Natural killer cell (primary cell): ENCODE measurements at regions not wholly inside any gene's neighbourhood (a gene's known extent, or its start where the extent isn't known, plus 50 kb on each side); places are given as distances from the start of the nearest gene placed in this dataset.

ENCODE experiments used
- ATAC-seq, 3 donors: fragments of 150-1000 bp in 2 of 3; fragments of 200-7000 bp in 1 of 3; cut with Tn5 transposase; 1 replicate in 1 of 3; 2 replicates in 2 of 3; pipeline ENCODE4 v1.10.0; 2021; ENCODE audit warnings: mild to moderate bottlenecking in 2 of 3, moderate library complexity in 2 of 3
- DNase-seq, 2 donors: peaks; one replicate each; pipeline versions ENCODE4 v3.0.0 to v3.0.0-alpha.2; 2013 to 2021; ENCODE audit warnings: mixed read lengths in 1 of 2
- H3K27ac ChIP-seq: one replicate; pipeline ENCODE4 v1.5.1; 2013; ENCODE audit warnings: mild to moderate bottlenecking, low read length
- H3K27me3 ChIP-seq: one replicate; pipeline ENCODE4 v1.6.1; 2013; ENCODE audit warnings: low read length; ENCODE audit not compliant: control insufficient read depth, insufficient read depth
- H3K36me3 ChIP-seq: one replicate; pipeline ENCODE4 v1.6.1; 2013; ENCODE audit warnings: low read length; ENCODE audit not compliant: control insufficient read depth, insufficient read depth
- H3K4me1 ChIP-seq: one replicate; pipeline ENCODE4 v1.6.1; 2013; ENCODE audit warnings: low read length; ENCODE audit not compliant: control insufficient read depth, insufficient read depth
- H3K4me3 ChIP-seq: one replicate; pipeline ENCODE4 v1.5.1; 2013; ENCODE audit warnings: low read length
- H3K9me3 ChIP-seq: one replicate; pipeline ENCODE4 v1.6.1; 2013; ENCODE audit warnings: low read length; ENCODE audit not compliant: control insufficient read depth, insufficient read depth
- H3K27ac Mint-ChIP-seq, 2 donors: one replicate each; pipeline ENCODE4 v1.8.0; 2022; ENCODE audit warnings: mild to moderate bottlenecking in 2 of 2, mixed read lengths in 2 of 2, moderate library complexity in 1 of 2
- H3K27me3 Mint-ChIP-seq, 2 donors: one replicate each; pipeline ENCODE4 v1.8.0; 2022; ENCODE audit warnings: low read depth in 2 of 2, mixed read lengths in 2 of 2
- H3K36me3 Mint-ChIP-seq: one replicate; pipeline ENCODE4 v1.8.0; 2022; ENCODE audit warnings: mixed read lengths
- H3K4me1 Mint-ChIP-seq, 2 donors: one replicate each; pipeline ENCODE4 v1.8.0; 2022; ENCODE audit warnings: mixed read lengths in 2 of 2
- H3K4me3 Mint-ChIP-seq: one replicate; pipeline ENCODE4 v1.8.0; 2022; ENCODE audit warnings: mild to moderate bottlenecking, moderate library complexity, mixed read lengths
- H3K9me3 Mint-ChIP-seq, 2 donors: one replicate each; pipeline ENCODE4 v1.8.0; 2022; ENCODE audit warnings: mixed read lengths in 2 of 2
- CTCF ChIP-seq: fragments of 200-600 bp; IDR thresholded peaks from one replicate; pipeline ENCODE4 v1.8.0; 2022; ENCODE audit warnings: antibody characterized with exemption
- WGBS: methylation state at CpG from one replicate; pipeline ENCODE4 v1.1.7; 2013; ENCODE audit warnings: missing lambda C conversion rate; ENCODE audit not compliant: insufficient coverage; 5-methylcytosine and 5-hydroxymethylcytosine counted together
- intact Hi-C: fragments of 100-400 bp; cut with micrococcal nuclease; formaldehyde crosslinking; loops from one replicate; pipeline ENCODE4 v1.14.2; 2022

DNA sequence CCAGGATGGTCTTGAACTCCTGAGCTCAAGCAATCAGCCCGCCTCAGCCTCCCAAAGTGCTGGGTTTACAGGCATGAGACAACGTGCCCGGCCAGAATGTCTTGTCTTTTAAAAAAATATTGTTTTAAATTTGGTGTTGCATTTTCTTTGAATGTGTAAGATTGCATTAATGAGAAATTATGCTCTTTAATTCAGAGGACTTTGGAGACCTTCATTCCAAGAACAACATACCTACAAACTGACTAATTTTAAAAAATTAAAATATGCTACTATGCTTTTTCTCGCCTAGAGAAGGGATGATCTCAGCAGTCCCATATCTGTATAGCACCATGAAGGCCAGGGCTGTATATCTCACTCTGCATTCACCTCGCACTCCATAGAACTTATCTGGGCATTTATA, 204.3 kb upstream of the SLC7A11 start:
- WGBS, result 92% methylated on average over 4 of the region's 5 CpGs
- no peaks in the 10 kb centered on the region for H3K4me1 ChIP-seq
- Mint-ChIP-seq H3K4me1 (no peaks in the 10 kb centered on the region), H3K36me3 (no peaks in the 10 kb centered on the region), H3K4me3 (no peak overlapping the region), H3K9me3 (peaks cover 8 to 9% of the 10 kb centered on the region in 2 donors), H3K27me3 (no peaks in the 10 kb centered on the region), H3K27ac (no peak overlapping the region)
- H3K9me3 ChIP-seq, result no peaks in the 10 kb centered on the region
- ATAC-seq (no peak), DNase-seq (no peak)
- H3K36me3 ChIP-seq, result no peaks in the 10 kb centered on the region
- no peak overlapping the region for H3K4me3 ChIP-seq
- no peak for TF ChIP-seq CTCF
- H3K27me3 ChIP-seq, result no peaks in the 10 kb centered on the region
- intact Hi-C loops, result no loop called here
- no peak overlapping the region for H3K27ac ChIP-seq

DNA sequence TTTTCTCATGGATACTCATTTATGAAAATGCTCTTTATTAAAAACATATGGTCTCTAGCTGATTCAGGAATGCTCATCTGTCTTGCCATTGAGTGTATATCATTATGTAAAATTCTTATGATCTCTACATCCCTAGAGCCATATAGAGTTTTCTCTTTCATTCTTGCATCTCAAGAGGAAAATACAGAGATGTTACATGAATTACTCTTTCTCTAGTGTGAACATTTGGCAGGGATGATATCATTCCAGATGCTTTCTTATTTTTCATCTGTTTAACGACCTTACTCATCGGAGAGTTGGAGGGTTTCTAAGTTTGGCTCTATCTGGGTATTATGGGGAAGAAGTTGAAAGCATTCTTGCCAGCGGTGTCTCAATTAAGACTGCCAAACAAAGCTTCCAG, 202.9 kb upstream of the SLC7A11 start:
- H3K36me3 ChIP-seq, result no peaks in the 10 kb centered on the region
- no peaks in the 10 kb centered on the region for H3K9me3 ChIP-seq
- WGBS, result 88% methylated on average over 3 of the region's 3 CpGs
- peaks cover 8 to 9% of the 10 kb centered on the region in 2 donors for H3K9me3 Mint-ChIP-seq
- H3K36me3 Mint-ChIP-seq, result no peaks in the 10 kb centered on the region
- DNase-seq (no peak), ATAC-seq (no peak)
- H3K4me3 ChIP-seq, result no peak overlapping the region
- H3K27ac ChIP-seq, result no peak overlapping the region
- no peaks in the 10 kb centered on the region for H3K4me1 Mint-ChIP-seq
- H3K4me3 Mint-ChIP-seq, result no peak overlapping the region
- no peaks in the 10 kb centered on the region for H3K27me3 Mint-ChIP-seq
- no peak for TF ChIP-seq CTCF
- no peaks in the 10 kb centered on the region for H3K4me1 ChIP-seq
- no peak overlapping the region for H3K27ac Mint-ChIP-seq
- H3K27me3 ChIP-seq, result no peaks in the 10 kb centered on the region
- intact Hi-C loops, result no loop called here

DNA sequence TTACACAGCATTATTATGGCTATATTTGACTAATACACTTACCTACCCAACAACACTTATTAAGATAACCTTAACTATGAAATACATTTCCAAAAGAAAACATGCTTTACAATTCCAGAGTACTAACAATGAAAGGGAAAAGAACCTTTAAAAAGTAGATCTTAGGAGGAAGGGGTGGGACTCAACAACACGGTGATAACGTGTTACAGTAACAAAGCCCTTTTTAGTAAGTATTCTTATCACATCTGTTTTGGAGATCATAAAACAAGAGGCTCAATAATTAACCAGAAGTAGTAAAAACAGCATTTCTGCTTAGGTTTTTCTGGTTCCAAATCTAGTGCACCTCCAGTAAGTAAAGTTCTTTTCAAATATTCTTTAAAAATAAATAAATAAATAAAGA, 202.1 kb upstream of the SLC7A11 start:
- H3K4me1 Mint-ChIP-seq, result no peaks in the 10 kb centered on the region
- no peak for DNase-seq
- no peak overlapping the region for H3K27ac Mint-ChIP-seq
- Histone ChIP-seq H3K9me3 (no peaks in the 10 kb centered on the region), H3K36me3 (no peaks in the 10 kb centered on the region), H3K4me1 (no peaks in the 10 kb centered on the region), H3K4me3 (no peak overlapping the region), H3K27me3 (no peaks in the 10 kb centered on the region), H3K27ac (no peak overlapping the region)
- TF ChIP-seq CTCF, result no peak
- intact Hi-C loops, result no loop called here
- WGBS, result 90% methylated on average over 2 of the region's 2 CpGs
- no peak overlapping the region for H3K4me3 Mint-ChIP-seq
- no peaks in the 10 kb centered on the region for H3K36me3 Mint-ChIP-seq
- no peak for ATAC-seq
- H3K27me3 Mint-ChIP-seq, result no peaks in the 10 kb centered on the region
- H3K9me3 Mint-ChIP-seq, result peaks cover 5 to 6% of the 10 kb centered on the region in 2 donors

DNA sequence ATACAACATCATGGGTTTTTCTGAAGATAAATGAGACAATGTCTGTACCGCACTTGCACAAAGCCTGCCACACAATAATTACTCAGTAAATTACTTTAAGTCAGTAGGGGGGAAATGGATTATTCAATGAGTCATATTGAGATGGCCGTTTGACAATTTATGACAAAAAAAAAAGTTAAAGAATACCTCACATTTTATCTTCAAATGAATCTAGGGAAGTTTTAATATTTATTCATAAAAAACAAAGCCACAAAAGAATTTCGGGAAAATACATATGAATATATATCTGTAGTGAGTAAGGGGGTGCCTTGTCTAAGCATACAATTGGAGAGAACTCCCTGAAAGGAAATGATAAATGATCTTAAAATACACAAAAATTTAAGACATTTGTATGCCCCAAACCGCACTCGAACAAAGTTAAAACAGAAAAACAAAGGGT, 197.0 kb upstream of the SLC7A11 start:
- Histone ChIP-seq H3K9me3 (no peaks in the 10 kb centered on the region), H3K27me3 (no peaks in the 10 kb centered on the region), H3K4me3 (no peak overlapping the region), H3K27ac (no peak overlapping the region), H3K4me1 (no peaks in the 10 kb centered on the region), H3K36me3 (no peaks in the 10 kb centered on the region)
- Mint-ChIP-seq H3K27ac (no peak overlapping the region), H3K36me3 (no peaks in the 10 kb centered on the region), H3K4me3 (no peak overlapping the region), H3K27me3 (no peaks in the 10 kb centered on the region), H3K4me1 (no peaks in the 10 kb centered on the region), H3K9me3 (peaks cover 8 to 11% of the 10 kb centered on the region in 2 donors)
- ATAC-seq (no peak), DNase-seq (no peak)
- no peak for TF ChIP-seq CTCF
- intact Hi-C loops, result no loop called here
- WGBS, result no CpG with 5 or more reads among the region's 5 CpGs
